ENCODE measurements at regions not wholly inside any gene's neighbourhood (a gene's known extent, or its start where the extent isn't known, plus 50 kb on each side); places are given as distances from the start of the nearest gene placed in this dataset.

DNA sequence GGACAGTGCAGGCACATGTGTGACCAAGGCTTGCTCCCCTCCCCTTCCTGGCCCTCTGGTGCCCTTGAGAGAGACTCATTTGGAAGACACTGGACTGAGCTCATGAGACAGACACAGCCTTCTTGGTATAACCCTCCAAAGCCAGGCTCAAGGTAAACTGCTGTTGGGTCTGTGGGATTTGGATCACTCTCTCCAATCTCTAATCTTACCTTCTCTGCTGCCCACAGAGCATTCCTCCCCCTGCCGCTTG, 105.0 kb upstream of the MAMLD1 start:
- ChIA-PET CTCF (no interaction called here), SMC1A (ENCODE audit: uncharacterized antibody, unreplicated experiment) (no interaction called here), RAD21 (ENCODE audit: unreplicated experiment) (no interaction called here), POLR2A (no interaction called here)
- H2AFZ ChIP-seq (ENCODE audit: control insufficient read depth, low read depth, low read length), result no peak overlapping the region
- no peaks in the 10 kb centered on the region for H3K79me2 ChIP-seq (ENCODE audit: control insufficient read depth, insufficient read depth, low read length)
- no peaks in the 10 kb centered on the region for H3K4me1 ChIP-seq (ENCODE audit: control insufficient read depth, insufficient read depth, low read length)
- peaks cover 0 to 4% of the 10 kb centered on the region in 2 experiments; a peak in 2 of 4 replicates for H3K27me3 ChIP-seq (replicated peaks in 1 of 2; ENCODE audit: control insufficient read depth in 2 of 2, insufficient read depth in 2 of 2, low read length in 1 of 2)
- intact Hi-C loops (cut with micrococcal nuclease; ENCODE audit: unreplicated experiment), result no loop called here
- H3K4me3 ChIP-seq, result no peak overlapping the region
- H4K20me1 ChIP-seq (ENCODE audit: control insufficient read depth, insufficient read depth), result no peaks in the 10 kb centered on the region
- BruUV-seq (replicated peaks), result no TSS peak
- WGBS (ENCODE audit: insufficient coverage, insufficient replicate concordance, low lambda C conversion rate, missing lambda C conversion rate), result 17% methylated on average over 1 of the region's 1 CpG
- H3K9me3 ChIP-seq (replicated peaks; ENCODE audit: control insufficient read depth, insufficient read depth, low read length), result no peaks in the 10 kb centered on the region
- TF ChIP-seq KDM1A (IDR thresholded peaks at IDR 0.05; ENCODE audit: borderline replicate concordance) (no peak), POLR2A (IDR thresholded peaks at IDR 0.05; ENCODE audit: low read depth, low read length) (no peak), CHD4 (IDR thresholded peaks at IDR 0.05) (no peak), LARP7 (IDR thresholded peaks at IDR 0.05) (no peak), RAD51 (IDR thresholded peaks at IDR 0.05) (no peak), STAT1 (conservative IDR thresholded peaks at IDR 0.05) (no peak), CBFB (IDR thresholded peaks at IDR 0.05; ENCODE audit: low read depth) (no peak), JUNB (IDR thresholded peaks at IDR 0.05) (no peak)
- TF ChIP-seq, protein P1, sequence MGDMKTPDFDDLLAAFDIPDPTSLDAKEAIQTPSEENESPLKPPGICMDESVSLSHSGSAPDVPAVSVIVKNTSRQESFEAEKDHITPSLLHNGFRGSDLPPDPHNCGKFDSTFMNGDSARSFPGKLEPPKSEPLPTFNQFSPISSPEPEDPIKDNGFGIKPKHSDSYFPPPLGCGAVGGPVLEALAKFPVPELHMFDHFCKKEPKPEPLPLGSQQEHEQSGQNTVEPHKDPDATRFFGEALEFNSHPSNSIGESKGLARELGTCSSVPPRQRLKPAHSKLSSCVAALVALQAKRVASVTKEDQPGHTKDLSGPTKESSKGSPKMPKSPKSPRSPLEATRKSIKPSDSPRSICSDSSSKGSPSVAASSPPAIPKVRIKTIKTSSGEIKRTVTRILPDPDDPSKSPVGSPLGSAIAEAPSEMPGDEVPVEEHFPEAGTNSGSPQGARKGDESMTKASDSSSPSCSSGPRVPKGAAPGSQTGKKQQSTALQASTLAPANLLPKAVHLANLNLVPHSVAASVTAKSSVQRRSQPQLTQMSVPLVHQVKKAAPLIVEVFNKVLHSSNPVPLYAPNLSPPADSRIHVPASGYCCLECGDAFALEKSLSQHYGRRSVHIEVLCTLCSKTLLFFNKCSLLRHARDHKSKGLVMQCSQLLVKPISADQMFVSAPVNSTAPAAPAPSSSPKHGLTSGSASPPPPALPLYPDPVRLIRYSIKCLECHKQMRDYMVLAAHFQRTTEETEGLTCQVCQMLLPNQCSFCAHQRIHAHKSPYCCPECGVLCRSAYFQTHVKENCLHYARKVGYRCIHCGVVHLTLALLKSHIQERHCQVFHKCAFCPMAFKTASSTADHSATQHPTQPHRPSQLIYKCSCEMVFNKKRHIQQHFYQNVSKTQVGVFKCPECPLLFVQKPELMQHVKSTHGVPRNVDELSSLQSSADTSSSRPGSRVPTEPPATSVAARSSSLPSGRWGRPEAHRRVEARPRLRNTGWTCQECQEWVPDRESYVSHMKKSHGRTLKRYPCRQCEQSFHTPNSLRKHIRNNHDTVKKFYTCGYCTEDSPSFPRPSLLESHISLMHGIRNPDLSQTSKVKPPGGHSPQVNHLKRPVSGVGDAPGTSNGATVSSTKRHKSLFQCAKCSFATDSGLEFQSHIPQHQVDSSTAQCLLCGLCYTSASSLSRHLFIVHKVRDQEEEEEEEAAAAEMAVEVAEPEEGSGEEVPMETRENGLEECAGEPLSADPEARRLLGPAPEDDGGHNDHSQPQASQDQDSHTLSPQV (IDR thresholded peaks at IDR 0.05), result no peak
- TF ChIP-seq, protein P2, sequence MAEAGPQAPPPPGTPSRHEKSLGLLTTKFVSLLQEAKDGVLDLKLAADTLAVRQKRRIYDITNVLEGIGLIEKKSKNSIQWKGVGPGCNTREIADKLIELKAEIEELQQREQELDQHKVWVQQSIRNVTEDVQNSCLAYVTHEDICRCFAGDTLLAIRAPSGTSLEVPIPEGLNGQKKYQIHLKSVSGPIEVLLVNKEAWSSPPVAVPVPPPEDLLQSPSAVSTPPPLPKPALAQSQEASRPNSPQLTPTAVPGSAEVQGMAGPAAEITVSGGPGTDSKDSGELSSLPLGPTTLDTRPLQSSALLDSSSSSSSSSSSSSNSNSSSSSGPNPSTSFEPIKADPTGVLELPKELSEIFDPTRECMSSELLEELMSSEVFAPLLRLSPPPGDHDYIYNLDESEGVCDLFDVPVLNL (IDR thresholded peaks at IDR 0.05; ENCODE audit: low read depth, low read length), result no peak
- TF ChIP-seq, protein P3, sequence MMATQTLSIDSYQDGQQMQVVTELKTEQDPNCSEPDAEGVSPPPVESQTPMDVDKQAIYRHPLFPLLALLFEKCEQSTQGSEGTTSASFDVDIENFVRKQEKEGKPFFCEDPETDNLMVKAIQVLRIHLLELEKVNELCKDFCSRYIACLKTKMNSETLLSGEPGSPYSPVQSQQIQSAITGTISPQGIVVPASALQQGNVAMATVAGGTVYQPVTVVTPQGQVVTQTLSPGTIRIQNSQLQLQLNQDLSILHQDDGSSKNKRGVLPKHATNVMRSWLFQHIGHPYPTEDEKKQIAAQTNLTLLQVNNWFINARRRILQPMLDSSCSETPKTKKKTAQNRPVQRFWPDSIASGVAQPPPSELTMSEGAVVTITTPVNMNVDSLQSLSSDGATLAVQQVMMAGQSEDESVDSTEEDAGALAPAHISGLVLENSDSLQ (IDR thresholded peaks at IDR 0.05), result no peak
- TF ChIP-seq, protein P4, sequence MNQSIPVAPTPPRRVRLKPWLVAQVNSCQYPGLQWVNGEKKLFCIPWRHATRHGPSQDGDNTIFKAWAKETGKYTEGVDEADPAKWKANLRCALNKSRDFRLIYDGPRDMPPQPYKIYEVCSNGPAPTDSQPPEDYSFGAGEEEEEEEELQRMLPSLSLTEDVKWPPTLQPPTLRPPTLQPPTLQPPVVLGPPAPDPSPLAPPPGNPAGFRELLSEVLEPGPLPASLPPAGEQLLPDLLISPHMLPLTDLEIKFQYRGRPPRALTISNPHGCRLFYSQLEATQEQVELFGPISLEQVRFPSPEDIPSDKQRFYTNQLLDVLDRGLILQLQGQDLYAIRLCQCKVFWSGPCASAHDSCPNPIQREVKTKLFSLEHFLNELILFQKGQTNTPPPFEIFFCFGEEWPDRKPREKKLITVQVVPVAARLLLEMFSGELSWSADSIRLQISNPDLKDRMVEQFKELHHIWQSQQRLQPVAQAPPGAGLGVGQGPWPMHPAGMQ (IDR thresholded peaks at IDR 0.05; ENCODE audit: borderline replicate concordance), result no peak
- FAIRE-seq, result no peak
- in situ Hi-C loops (cut with MboI), result no loop called here
- no peak overlapping the region for H3K9ac ChIP-seq (ENCODE audit: control insufficient read depth, insufficient read depth, low read length)
- no peak overlapping the region for H3K27ac ChIP-seq (ENCODE audit: control insufficient read depth, insufficient read depth)
- no peak overlapping the region for H3K4me2 ChIP-seq (ENCODE audit: control insufficient read depth, insufficient read depth)
- ATAC-seq, result no peak
- H3K36me3 ChIP-seq (ENCODE audit: control insufficient read depth in 2 of 2, insufficient read depth in 2 of 2, low read length in 1 of 2), result no peaks in the 10 kb centered on the region
- no peak for DNase-seq (ENCODE audit: low read depth, low spot score)
